Suppressor macrophage treated with lipopolysaccharide for 1 hour (primary cell): ENCODE measurements at regions not wholly inside any gene's neighbourhood (a gene's known extent, or its start where the extent isn't known, plus 50 kb on each side); places are given as distances from the start of the nearest gene placed in this dataset.

Experiments used
- DNase-seq, 3 donors: peaks; one replicate each; pipeline ENCODE4 v3.0.0-alpha.2; 2020 to 2022

- DNase-seq = peak; percentile 12 to 33 (median 32)
Observed at GRCh38 chr6:127641905-127642304, 64.9 kb downstream of the C6orf58 start.
